ENCODE measurements at regions not wholly inside any gene's neighbourhood (a gene's known extent, or its start where the extent isn't known, plus 50 kb on each side); places are given as distances from the start of the nearest gene placed in this dataset.
A peak's percentile ranks its signal among the peaks of the same experiment; 100 is the strongest.
"Not testable (repeated sequence)": the region's sequence is repeated elsewhere in the genome, so short reads cannot be mapped to it uniquely, and the experiment has no call there.

DNA sequence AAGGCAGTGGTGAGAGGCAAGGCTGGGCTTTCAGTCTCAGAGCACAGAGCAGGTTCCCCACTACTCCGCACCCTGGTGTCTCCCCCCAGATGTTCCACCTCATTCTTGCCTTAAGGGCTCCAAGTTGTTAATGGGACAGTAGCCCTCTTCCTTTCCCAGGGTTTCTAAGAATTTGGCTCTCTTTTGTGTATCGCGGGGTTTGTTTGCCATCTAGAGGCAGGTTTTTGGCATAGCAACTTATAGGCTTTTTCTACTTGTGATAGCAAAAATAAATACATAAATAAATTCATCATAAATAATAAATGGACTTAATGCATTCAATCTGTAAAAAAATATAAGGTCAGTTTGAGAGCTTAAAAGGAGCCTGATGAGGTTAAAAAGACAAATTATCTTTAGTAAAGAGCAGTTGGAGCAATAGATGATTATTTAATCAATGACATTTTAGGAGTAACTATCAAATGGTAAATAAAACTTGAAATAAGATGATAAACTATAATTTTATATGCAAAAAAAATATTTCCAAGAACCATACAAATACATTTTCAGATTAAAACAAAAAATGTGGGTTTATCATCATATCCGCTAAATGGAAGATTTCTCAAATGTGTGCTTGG is 512.8 kb downstream of the FOXD4L5 start:
- BruUV-seq (replicated peaks); H3K4me1 Mint-ChIP-seq (ENCODE audit: insufficient read depth, unreplicated experiment); intact Hi-C loops (cut with micrococcal nuclease); H3K36me3 Mint-ChIP-seq (ENCODE audit: insufficient read depth, unreplicated experiment); POLR2A ChIA-PET; DNase-seq (ENCODE audit: unreplicated experiment); CTCF ChIA-PET; H3K9me3 Mint-ChIP-seq (ENCODE audit: unreplicated experiment); H3K4me3 Mint-ChIP-seq (ENCODE audit: unreplicated experiment); H3K27ac Mint-ChIP-seq (ENCODE audit: low read depth, unreplicated experiment): not testable (repeated sequence)
- TF ChIP-seq, protein P1, sequence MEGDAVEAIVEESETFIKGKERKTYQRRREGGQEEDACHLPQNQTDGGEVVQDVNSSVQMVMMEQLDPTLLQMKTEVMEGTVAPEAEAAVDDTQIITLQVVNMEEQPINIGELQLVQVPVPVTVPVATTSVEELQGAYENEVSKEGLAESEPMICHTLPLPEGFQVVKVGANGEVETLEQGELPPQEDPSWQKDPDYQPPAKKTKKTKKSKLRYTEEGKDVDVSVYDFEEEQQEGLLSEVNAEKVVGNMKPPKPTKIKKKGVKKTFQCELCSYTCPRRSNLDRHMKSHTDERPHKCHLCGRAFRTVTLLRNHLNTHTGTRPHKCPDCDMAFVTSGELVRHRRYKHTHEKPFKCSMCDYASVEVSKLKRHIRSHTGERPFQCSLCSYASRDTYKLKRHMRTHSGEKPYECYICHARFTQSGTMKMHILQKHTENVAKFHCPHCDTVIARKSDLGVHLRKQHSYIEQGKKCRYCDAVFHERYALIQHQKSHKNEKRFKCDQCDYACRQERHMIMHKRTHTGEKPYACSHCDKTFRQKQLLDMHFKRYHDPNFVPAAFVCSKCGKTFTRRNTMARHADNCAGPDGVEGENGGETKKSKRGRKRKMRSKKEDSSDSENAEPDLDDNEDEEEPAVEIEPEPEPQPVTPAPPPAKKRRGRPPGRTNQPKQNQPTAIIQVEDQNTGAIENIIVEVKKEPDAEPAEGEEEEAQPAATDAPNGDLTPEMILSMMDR (IDR thresholded peaks at IDR 0.05; ENCODE audit: unreplicated experiment), result peak; percentile 9
- H3K27me3 Mint-ChIP-seq (ENCODE audit: insufficient read depth, unreplicated experiment), result peaks cover 21% of the 10 kb centered on the region

Data from MCF 10A (cell line).